DND-41 (cell line): ENCODE measurements at regions not wholly inside any gene's neighbourhood (a gene's known extent, or its start where the extent isn't known, plus 50 kb on each side); places are given as distances from the start of the nearest gene placed in this dataset.

ENCODE experiments used
- ATAC-seq: fragments of 200-7000 bp; cut with Tn5 transposase; 3 replicates; pipeline ENCODE4 v1.9.1; 2021; ENCODE audit warnings: low read depth; ENCODE audit not compliant: insufficient read depth
- DNase-seq: peaks from one replicate; pipeline ENCODE4 v3.0.0-alpha.2; 2020
- H2AFZ ChIP-seq: 2 replicates; pipeline ENCODE4 v1.6.0; 2012; ENCODE audit warnings: low read depth, low read length
- H3K27ac ChIP-seq: 2 replicates; pipeline ENCODE4 v1.5.1; 2012; ENCODE audit warnings: low read length, inconsistent platforms
- H3K27me3 ChIP-seq: fragments of 200-600 bp; sonication (generic); 2 replicates; pipeline ENCODE4 v1.6.0; 2012; ENCODE audit warnings: low read length, mild to moderate bottlenecking, inconsistent platforms; ENCODE audit not compliant: insufficient read depth, poor library complexity
- H3K36me3 ChIP-seq: 2 replicates; pipeline ENCODE4 v1.5.1; 2012; ENCODE audit warnings: low read length, inconsistent platforms; ENCODE audit not compliant: insufficient read depth
- H3K4me1 ChIP-seq: 2 replicates; pipeline ENCODE4 v1.5.1; 2012; ENCODE audit warnings: mild to moderate bottlenecking, low read length; ENCODE audit not compliant: insufficient read depth
- H3K4me2 ChIP-seq: 2 replicates; pipeline ENCODE4 v1.6.0; 2012; ENCODE audit warnings: mild to moderate bottlenecking, moderate library complexity, low read length, inconsistent platforms; ENCODE audit not compliant: insufficient read depth
- H3K4me3 ChIP-seq, 2 experiments: fragments of 200-600 bp in 1 of 2; shearing (Covaris generic) in 1 of 2; 2 replicates each; pipeline ENCODE4 v1.5.1; 2012 to 2016; ENCODE audit warnings: inconsistent platforms in 2 of 2, low read length in 2 of 2, mild to moderate bottlenecking in 2 of 2, low read depth in 1 of 2, moderate library complexity in 1 of 2
- H3K79me2 ChIP-seq: 2 replicates; pipeline ENCODE4 v1.6.0; 2012; ENCODE audit warnings: low read length, inconsistent platforms; ENCODE audit not compliant: insufficient read depth
- H3K9ac ChIP-seq: 2 replicates; pipeline ENCODE4 v1.6.0; 2012; ENCODE audit warnings: low read depth, mild to moderate bottlenecking, inconsistent platforms, low read length, moderate library complexity
- H3K9me3 ChIP-seq: 2 replicates; pipeline ENCODE4 v1.5.1; 2012; ENCODE audit warnings: low read length, moderate library complexity, mild to moderate bottlenecking, inconsistent platforms; ENCODE audit not compliant: insufficient read depth, severe bottlenecking
- H4K20me1 ChIP-seq: 2 replicates; pipeline ENCODE4 v1.6.0; 2012; ENCODE audit warnings: low read length; ENCODE audit not compliant: insufficient read depth
- EZH2 ChIP-seq: IDR thresholded peaks from 3 replicates; pipeline ENCODE4 v1.6.1; 2012; ENCODE audit warnings: borderline replicate concordance, low read depth, mild to moderate bottlenecking, moderate library complexity, low read length, inconsistent platforms; ENCODE audit not compliant: severe bottlenecking
- TF ChIP-seq, protein P1 (sequence below): IDR thresholded peaks from 2 replicates; pipeline ENCODE4 v1.5.1; 2012; ENCODE audit warnings: borderline replicate concordance, low read length, moderate library complexity, mild to moderate bottlenecking; ENCODE audit not compliant: poor library complexity, severe bottlenecking; ENCODE audit errors: extremely low read depth

DNA sequence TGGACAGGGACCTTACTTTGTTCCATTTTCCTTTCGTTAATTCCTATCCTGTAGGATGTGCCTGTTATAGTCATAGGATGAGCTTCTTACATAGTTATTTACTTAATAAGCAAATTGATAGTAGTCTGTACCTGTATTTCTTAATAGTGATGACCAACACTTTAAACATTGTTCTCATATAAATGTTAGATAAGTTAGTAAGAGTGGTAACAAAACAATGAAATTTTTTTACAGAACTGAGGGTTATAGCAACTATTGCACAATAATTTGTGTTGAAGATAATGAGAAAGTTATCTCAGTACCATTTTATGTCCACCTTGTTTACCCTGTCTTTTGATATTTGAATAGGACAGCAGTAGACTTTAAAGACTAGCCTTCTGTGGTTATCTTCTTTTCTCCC lies 162.9 kb upstream of the ELL2 start:
- Histone ChIP-seq H3K9ac (no peak overlapping the region), H3K9me3 (no peaks in the 10 kb centered on the region), H2AFZ (no peak overlapping the region), H3K4me2 (no peak overlapping the region), H3K4me1 (no peaks in the 10 kb centered on the region), H3K27ac (no peak overlapping the region), H3K27me3 (no peaks in the 10 kb centered on the region), H3K36me3 (no peaks in the 10 kb centered on the region), H4K20me1 (no peaks in the 10 kb centered on the region), H3K4me3 (no peak overlapping the region), H3K79me2 (no peaks in the 10 kb centered on the region)
- DNase-seq (no peak), ATAC-seq (no peak)
- TF ChIP-seq EZH2, result no peak
- TF ChIP-seq, protein P1, sequence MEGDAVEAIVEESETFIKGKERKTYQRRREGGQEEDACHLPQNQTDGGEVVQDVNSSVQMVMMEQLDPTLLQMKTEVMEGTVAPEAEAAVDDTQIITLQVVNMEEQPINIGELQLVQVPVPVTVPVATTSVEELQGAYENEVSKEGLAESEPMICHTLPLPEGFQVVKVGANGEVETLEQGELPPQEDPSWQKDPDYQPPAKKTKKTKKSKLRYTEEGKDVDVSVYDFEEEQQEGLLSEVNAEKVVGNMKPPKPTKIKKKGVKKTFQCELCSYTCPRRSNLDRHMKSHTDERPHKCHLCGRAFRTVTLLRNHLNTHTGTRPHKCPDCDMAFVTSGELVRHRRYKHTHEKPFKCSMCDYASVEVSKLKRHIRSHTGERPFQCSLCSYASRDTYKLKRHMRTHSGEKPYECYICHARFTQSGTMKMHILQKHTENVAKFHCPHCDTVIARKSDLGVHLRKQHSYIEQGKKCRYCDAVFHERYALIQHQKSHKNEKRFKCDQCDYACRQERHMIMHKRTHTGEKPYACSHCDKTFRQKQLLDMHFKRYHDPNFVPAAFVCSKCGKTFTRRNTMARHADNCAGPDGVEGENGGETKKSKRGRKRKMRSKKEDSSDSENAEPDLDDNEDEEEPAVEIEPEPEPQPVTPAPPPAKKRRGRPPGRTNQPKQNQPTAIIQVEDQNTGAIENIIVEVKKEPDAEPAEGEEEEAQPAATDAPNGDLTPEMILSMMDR, result no peak

DNA sequence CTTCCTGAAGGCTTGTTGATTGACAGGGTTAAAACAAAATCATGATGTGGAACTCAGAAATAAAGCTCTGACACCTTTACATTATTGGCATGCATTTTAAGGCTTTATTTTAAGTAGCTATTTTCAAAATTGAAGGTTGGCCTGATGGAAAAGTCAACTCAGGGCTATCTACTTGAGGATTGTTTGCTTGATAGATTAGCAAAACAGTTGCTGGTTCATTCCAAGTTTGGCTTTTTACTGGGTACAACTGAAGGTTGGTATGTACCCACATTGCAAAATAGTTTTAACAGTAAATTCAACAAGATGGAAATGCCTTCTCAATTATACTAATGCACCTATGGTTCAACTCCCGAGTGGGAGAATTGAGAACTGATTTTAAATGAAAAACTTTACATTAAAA lies 161.8 kb upstream of the ELL2 start:
- Histone ChIP-seq H3K9ac (no peak overlapping the region), H3K36me3 (no peaks in the 10 kb centered on the region), H3K79me2 (no peaks in the 10 kb centered on the region), H3K9me3 (no peaks in the 10 kb centered on the region), H3K4me2 (no peak overlapping the region), H2AFZ (no peak overlapping the region), H3K4me1 (no peaks in the 10 kb centered on the region), H3K4me3 (no peak overlapping the region), H4K20me1 (no peaks in the 10 kb centered on the region), H3K27me3 (no peaks in the 10 kb centered on the region), H3K27ac (no peak overlapping the region)
- no peak for TF ChIP-seq EZH2
- TF ChIP-seq, protein P1, result no peak
- DNase-seq (no peak), ATAC-seq (no peak)

DNA sequence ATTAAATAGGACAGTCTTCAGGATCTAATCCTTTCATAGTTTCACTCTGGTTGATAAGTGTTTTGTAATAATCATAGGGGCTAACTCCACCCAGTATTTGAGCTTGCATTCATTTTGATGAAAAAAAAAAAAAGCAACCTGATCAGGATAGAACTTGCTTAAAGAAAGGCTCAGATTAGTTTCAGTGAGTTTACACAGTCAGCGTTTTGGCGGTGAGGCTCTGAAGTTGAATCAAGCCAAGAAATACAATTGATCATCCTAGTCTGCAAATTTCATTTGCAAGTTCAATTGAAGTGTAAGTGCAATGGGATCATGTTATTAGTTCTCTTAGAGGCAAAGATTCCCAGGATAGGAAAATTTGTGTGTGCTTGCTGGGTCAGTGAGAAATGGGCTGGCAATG lies 159.7 kb upstream of the ELL2 start:
- DNase-seq (no peak), ATAC-seq (no peak)
- H3K4me3 ChIP-seq, result no peak overlapping the region
- H3K27me3 ChIP-seq, result no peaks in the 10 kb centered on the region
- no peaks in the 10 kb centered on the region for H3K79me2 ChIP-seq
- H4K20me1 ChIP-seq, result no peaks in the 10 kb centered on the region
- no peak overlapping the region for H3K4me2 ChIP-seq
- no peaks in the 10 kb centered on the region for H3K36me3 ChIP-seq
- no peak overlapping the region for H3K27ac ChIP-seq
- no peak overlapping the region for H3K9ac ChIP-seq
- no peaks in the 10 kb centered on the region for H3K4me1 ChIP-seq
- no peaks in the 10 kb centered on the region for H3K9me3 ChIP-seq
- no peak overlapping the region for H2AFZ ChIP-seq
- TF ChIP-seq, protein P1, result no peak
- no peak for TF ChIP-seq EZH2

DNA sequence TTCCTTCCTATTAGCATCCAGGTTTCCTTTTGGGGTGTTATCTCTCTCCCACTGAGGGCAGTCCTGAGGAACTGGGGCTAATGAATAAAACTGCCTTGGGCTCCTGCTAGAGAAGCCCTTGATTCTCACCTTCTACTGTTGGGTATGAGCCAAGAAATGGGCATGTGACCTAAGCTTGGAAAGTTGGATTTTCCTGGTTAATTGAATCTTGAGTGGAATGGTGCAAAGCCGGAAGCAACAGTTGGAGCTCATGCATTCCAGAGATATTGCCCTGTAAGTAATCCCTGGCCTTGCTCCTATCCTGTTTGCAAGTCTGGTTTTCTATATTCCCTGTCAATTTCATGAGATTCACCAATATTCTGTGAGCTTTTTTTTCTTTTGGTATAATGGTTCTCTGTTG lies 158.5 kb upstream of the ELL2 start:
- Histone ChIP-seq H4K20me1 (no peaks in the 10 kb centered on the region), H3K9me3 (no peaks in the 10 kb centered on the region), H3K79me2 (no peaks in the 10 kb centered on the region), H3K4me3 (no peak overlapping the region), H2AFZ (no peak overlapping the region), H3K27me3 (no peaks in the 10 kb centered on the region), H3K9ac (no peak overlapping the region), H3K4me2 (no peak overlapping the region), H3K4me1 (peaks cover 12% of the 10 kb centered on the region), H3K36me3 (no peaks in the 10 kb centered on the region), H3K27ac (no peak overlapping the region)
- no peak for DNase-seq
- TF ChIP-seq EZH2, result no peak
- TF ChIP-seq, protein P1, result no peak
- ATAC-seq, result no peak
